PC-9 (cell line): ENCODE measurements at regions not wholly inside any gene's neighbourhood (a gene's known extent, or its start where the extent isn't known, plus 50 kb on each side); places are given as distances from the start of the nearest gene placed in this dataset.
A peak's percentile ranks its signal among the peaks of the same experiment; 100 is the strongest.

Experiments used
- BruUV-seq: library from RNA; stranded (reverse); fragments of 400-500 nt; replicated peaks from 2 replicates; lab custom pipeline; 2021; lab: Mats Ljungman, UMichigan
- CTCF ChIA-PET: fragments of 300-600 bp; sonication (Branson Sonifier 250); formaldehyde crosslinking; loops from one replicate; lab custom pipeline; 2022; ENCODE audit warnings: antibody characterized with exemption; lab: Charles Lee
- POLR2A ChIA-PET: fragments of 300-600 bp; sonication (Branson Sonifier 250); formaldehyde crosslinking; loops from one replicate; lab custom pipeline; 2022; ENCODE audit warnings: antibody characterized with exemption; ENCODE audit not compliant: unreplicated experiment; lab: Charles Lee
- DNase-seq, 2 experiments: peaks; one replicate each; pipeline versions ENCODE4 v3.0.0 to v3.0.0-alpha.2; 2015 to 2022; ENCODE audit warnings: mixed read lengths in 1 of 2
- H2AFZ ChIP-seq: fragments of 200-600 bp; sonication (generic); 2 replicates; pipeline ENCODE4 v1.8.1; 2017; ENCODE audit warnings: antibody characterized with exemption
- H3F3A ChIP-seq: fragments of 200-600 bp; sonication (generic); 2 replicates; pipeline ENCODE4 v1.8.1; 2017; ENCODE audit warnings: antibody characterized with exemption, mild to moderate bottlenecking, low read depth; ENCODE audit not compliant: insufficient read depth
- H3K27ac ChIP-seq: fragments of 200-600 bp; sonication (generic); 2 replicates; pipeline ENCODE4 v1.6.1; 2016; ENCODE audit warnings: mixed run types
- H3K27me3 ChIP-seq: fragments of 200-600 bp; sonication (generic); 2 replicates; pipeline ENCODE4 v1.6.1; 2016; ENCODE audit warnings: low read depth, mixed run types; ENCODE audit not compliant: insufficient read depth
- H3K36me3 ChIP-seq: fragments of 200-600 bp; sonication (generic); 2 replicates; pipeline ENCODE4 v1.6.1; 2016; ENCODE audit warnings: low read depth, mixed run types
- H3K4me1 ChIP-seq: fragments of 200-600 bp; sonication (generic); replicated peaks from 2 replicates; pipeline ENCODE4 v1.6.1; 2016; ENCODE audit warnings: mixed run types; ENCODE audit not compliant: insufficient read depth
- H3K4me2 ChIP-seq: fragments of 200-600 bp; sonication (generic); 2 replicates; pipeline ENCODE4 v1.6.1; 2017; ENCODE audit warnings: mixed run types
- H3K4me3 ChIP-seq: fragments of 200-600 bp; sonication (generic); 2 replicates; pipeline ENCODE4 v1.6.1; 2016; ENCODE audit warnings: mixed run types
- H3K79me2 ChIP-seq: fragments of 200-600 bp; sonication (generic); 2 replicates; pipeline ENCODE4 v1.6.1; 2017; ENCODE audit warnings: low read depth, mixed run types
- H3K9me2 ChIP-seq: fragments of 200-600 bp; sonication (generic); 2 replicates; pipeline ENCODE4 v1.8.1; 2017; ENCODE audit warnings: mild to moderate bottlenecking; ENCODE audit not compliant: insufficient read depth
- H3K9me3 ChIP-seq: fragments of 200-600 bp; sonication (generic); 2 replicates; pipeline ENCODE4 v1.8.1; 2016; ENCODE audit warnings: low read depth; ENCODE audit not compliant: insufficient read depth
- H4K20me1 ChIP-seq: fragments of 200-600 bp; sonication (generic); 2 replicates; pipeline ENCODE4 v1.8.1; 2017; ENCODE audit not compliant: insufficient read depth
- EZH2 ChIP-seq: fragments of 200-600 bp; sonication (generic); IDR thresholded peaks from 2 replicates; pipeline ENCODE4 v1.8.0; 2017; ENCODE audit warnings: antibody characterized with exemption, low read depth
- intact Hi-C: fragments of 100-400 bp; cut with micrococcal nuclease; formaldehyde crosslinking; loops from one replicate; pipeline ENCODE4 v1.10.0; 2022; ENCODE audit not compliant: unreplicated experiment
- TF ChIP-seq, protein P1 (sequence below): fragments of 200-600 bp; sonication (generic); conservative IDR thresholded peaks from 2 replicates; pipeline ENCODE4 v1.6.1; 2017; ENCODE audit warnings: mixed run types, antibody characterized with exemption, mild to moderate bottlenecking, moderate library complexity

- Histone ChIP-seq H3K27ac (no peak overlapping the region), H3K36me3 (no peaks in the 10 kb centered on the region), H3K9me3 (no peaks in the 10 kb centered on the region), H3K27me3 (no peaks in the 10 kb centered on the region), H3K4me2 (no peak overlapping the region), H2AFZ (no peak overlapping the region), H4K20me1 (no peaks in the 10 kb centered on the region), H3K4me1 (no peaks in the 10 kb centered on the region), H3K79me2 (no peaks in the 10 kb centered on the region), H3K9me2 (no peaks in the 10 kb centered on the region), H3F3A (no peaks in the 10 kb centered on the region), H3K4me3 (no peak overlapping the region)
- no peak for DNase-seq
- CTCF ChIA-PET, result no interaction called here
- no TSS peak for BruUV-seq
- intact Hi-C loops, result no loop called here
- POLR2A ChIA-PET, result no interaction called here
- no peak for TF ChIP-seq EZH2
- TF ChIP-seq, protein P1, sequence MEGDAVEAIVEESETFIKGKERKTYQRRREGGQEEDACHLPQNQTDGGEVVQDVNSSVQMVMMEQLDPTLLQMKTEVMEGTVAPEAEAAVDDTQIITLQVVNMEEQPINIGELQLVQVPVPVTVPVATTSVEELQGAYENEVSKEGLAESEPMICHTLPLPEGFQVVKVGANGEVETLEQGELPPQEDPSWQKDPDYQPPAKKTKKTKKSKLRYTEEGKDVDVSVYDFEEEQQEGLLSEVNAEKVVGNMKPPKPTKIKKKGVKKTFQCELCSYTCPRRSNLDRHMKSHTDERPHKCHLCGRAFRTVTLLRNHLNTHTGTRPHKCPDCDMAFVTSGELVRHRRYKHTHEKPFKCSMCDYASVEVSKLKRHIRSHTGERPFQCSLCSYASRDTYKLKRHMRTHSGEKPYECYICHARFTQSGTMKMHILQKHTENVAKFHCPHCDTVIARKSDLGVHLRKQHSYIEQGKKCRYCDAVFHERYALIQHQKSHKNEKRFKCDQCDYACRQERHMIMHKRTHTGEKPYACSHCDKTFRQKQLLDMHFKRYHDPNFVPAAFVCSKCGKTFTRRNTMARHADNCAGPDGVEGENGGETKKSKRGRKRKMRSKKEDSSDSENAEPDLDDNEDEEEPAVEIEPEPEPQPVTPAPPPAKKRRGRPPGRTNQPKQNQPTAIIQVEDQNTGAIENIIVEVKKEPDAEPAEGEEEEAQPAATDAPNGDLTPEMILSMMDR, result no peak
Observed at GRCh38 chr3:191699546-191699945, 238.6 kb downstream of the PYDC2 start.

DNA sequence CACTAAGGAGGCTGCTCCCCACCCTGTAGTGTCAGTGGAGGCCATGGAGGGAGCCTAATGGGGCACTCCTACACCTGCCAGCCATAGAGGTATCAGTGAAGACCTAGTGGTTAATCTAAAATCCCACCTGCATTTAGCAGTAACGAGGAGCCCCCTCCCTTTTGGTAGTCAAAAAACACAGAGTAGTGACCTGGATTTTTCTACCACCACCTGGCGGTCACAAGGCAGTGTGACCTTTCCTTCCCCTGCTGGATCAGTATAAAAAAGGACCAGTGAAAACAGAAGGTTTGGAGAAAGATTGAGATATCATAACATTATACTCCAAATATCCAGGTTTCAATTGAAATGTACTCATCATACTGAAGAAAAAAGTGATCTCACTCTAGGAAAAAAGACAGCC is 241.2 kb downstream of the PYDC2 start:
- Histone ChIP-seq H3K4me2 (no peak overlapping the region), H3K36me3 (no peaks in the 10 kb centered on the region), H3K9me2 (no peaks in the 10 kb centered on the region), H3K4me3 (no peak overlapping the region), H3K27ac (no peak overlapping the region), H3K79me2 (no peaks in the 10 kb centered on the region), H3K27me3 (no peaks in the 10 kb centered on the region), H3K9me3 (no peaks in the 10 kb centered on the region), H3F3A (no peaks in the 10 kb centered on the region), H2AFZ (no peak overlapping the region), H3K4me1 (no peaks in the 10 kb centered on the region), H4K20me1 (no peaks in the 10 kb centered on the region)
- TF ChIP-seq, protein P1, result no peak
- no peak for TF ChIP-seq EZH2
- ChIA-PET CTCF (no interaction called here), POLR2A (no interaction called here)
- intact Hi-C loops, result no loop called here
- BruUV-seq, result no TSS peak
- no peak for DNase-seq

DNA sequence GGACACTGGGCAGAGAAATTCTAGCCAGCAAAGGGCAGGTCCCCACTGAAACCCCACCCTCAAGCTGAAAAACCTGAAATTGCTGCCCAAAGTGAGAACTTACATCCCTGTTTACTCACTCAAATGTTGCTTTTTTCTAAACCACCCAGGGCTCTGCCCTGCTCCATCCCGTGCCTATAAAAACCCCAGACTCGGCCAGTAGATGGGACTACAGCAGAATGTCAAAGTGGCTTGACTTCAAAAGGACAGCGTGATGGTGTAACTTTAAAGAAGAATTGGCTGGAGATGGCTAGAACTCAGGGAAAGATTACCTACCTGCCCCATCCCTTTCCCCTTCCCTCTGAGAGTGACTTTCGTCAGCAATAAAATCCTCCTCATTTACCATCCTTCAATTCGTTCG is 246.9 kb downstream of the PYDC2 start:
- Histone ChIP-seq H3K9me2 (no peaks in the 10 kb centered on the region), H3F3A (no peaks in the 10 kb centered on the region), H3K79me2 (no peaks in the 10 kb centered on the region), H3K27me3 (no peaks in the 10 kb centered on the region), H3K9me3 (no peaks in the 10 kb centered on the region), H4K20me1 (no peaks in the 10 kb centered on the region), H3K36me3 (no peaks in the 10 kb centered on the region), H3K27ac (no peak overlapping the region), H2AFZ (peak overlapping the region; percentile 34; the same call in 1 of the 2 replicates), H3K4me2 (no peak overlapping the region), H3K4me1 (no peaks in the 10 kb centered on the region), H3K4me3 (no peak overlapping the region)
- DNase-seq, result no peak
- no TSS peak for BruUV-seq
- TF ChIP-seq EZH2, result no peak
- TF ChIP-seq, protein P1, result no peak
- POLR2A ChIA-PET, result no interaction called here
- CTCF ChIA-PET, result no interaction called here
- intact Hi-C loops, result no loop called here
